ENCODE measurements at regions not wholly inside any gene's neighbourhood (a gene's known extent, or its start where the extent isn't known, plus 50 kb on each side); places are given as distances from the start of the nearest gene placed in this dataset.

GRCh38 chr17:83180264-83180995, 101.0 kb downstream of the METRNL start:
- CTCF ChIA-PET: no interaction called here
- Histone ChIP-seq H3K9me3 (ENCODE audit: control insufficient read depth in 1 of 2, insufficient read depth in 1 of 2, low read depth in 1 of 2, low read length in 2 of 2) (no peaks in the 10 kb centered on the region), H3K27me3 (ENCODE audit: insufficient read depth, low read length) (no peaks in the 10 kb centered on the region), H3K27ac (ENCODE audit: low read depth, low read length) (no peak overlapping the region), H3K9ac (ENCODE audit: low read length) (no peak overlapping the region), H3K4me2 (ENCODE audit: low read length) (no peak overlapping the region), H3K9me2 (ENCODE audit: insufficient read depth) (no peaks in the 10 kb centered on the region), H3K4me1 (ENCODE audit: control insufficient read depth in 1 of 2, insufficient read depth in 2 of 2, low read length in 2 of 2) (no peaks in the 10 kb centered on the region), H3K79me2 (ENCODE audit: insufficient read depth, low read length) (no peaks in the 10 kb centered on the region), H2AFZ (ENCODE audit: low read depth, low read length, poor library complexity, severe bottlenecking) (no peak overlapping the region), H4K20me1 (ENCODE audit: insufficient read depth) (no peaks in the 10 kb centered on the region), H3K4me3 (replicated peaks in 1 of 2; ENCODE audit: low read depth in 1 of 2, low read length in 2 of 2) (no peak overlapping the region), H3K36me3 (ENCODE audit: control insufficient read depth in 1 of 2, insufficient read depth in 2 of 2, low read length in 2 of 2) (no peaks in the 10 kb centered on the region)
- RAD21 ChIA-PET (ENCODE audit: low non-redundant PET in 1 of 2, low total read pairs in 2 of 2, uncharacterized antibody in 2 of 2, unreplicated experiment in 2 of 2): no interaction called here
- ATAC-seq (no peak; the same call in 1 of the 2 replicates), DNase-seq (ENCODE audit: low read depth, low spot score) (no peak)
- intact Hi-C loops (cut with micrococcal nuclease): no loop called here
- BruUV-seq (replicated peaks): no TSS peak
- no peak for TF ChIP-seq ZBTB33 (IDR thresholded peaks at IDR 0.05; ENCODE audit: extremely low read depth, insufficient replicate concordance, low read length)
- no peak for TF ChIP-seq FOSL1 (IDR thresholded peaks at IDR 0.05; ENCODE audit: low read depth)
- no peak for TF ChIP-seq TCF7L2 (IDR thresholded peaks at IDR 0.05; ENCODE audit: borderline replicate concordance, extremely low read depth, insufficient read depth, insufficient read length)
- POLR2A ChIA-PET: interaction anchor here (1.0 kb wide), 1 partner anchor 9 kb away, joined by 3 read pairs; no protein-coding TSS in a partner anchor

- H3K27ac ChIP-seq (ENCODE audit: low read depth, low read length): no peak overlapping the region
- H3K27me3 ChIP-seq (ENCODE audit: insufficient read depth, low read length): no peaks in the 10 kb centered on the region
- intact Hi-C loops (cut with micrococcal nuclease): no loop called here
- no peak overlapping the region for H2AFZ ChIP-seq (ENCODE audit: low read depth, low read length, poor library complexity, severe bottlenecking)
- H3K79me2 ChIP-seq (ENCODE audit: insufficient read depth, low read length): no peaks in the 10 kb centered on the region
- no peak overlapping the region for H3K9ac ChIP-seq (ENCODE audit: low read length)
- H3K9me3 ChIP-seq (ENCODE audit: control insufficient read depth in 1 of 2, insufficient read depth in 1 of 2, low read depth in 1 of 2, low read length in 2 of 2): no peaks in the 10 kb centered on the region
- no peak overlapping the region for H3K4me3 ChIP-seq (replicated peaks in 1 of 2; ENCODE audit: low read depth in 1 of 2, low read length in 2 of 2)
- H3K4me1 ChIP-seq (ENCODE audit: control insufficient read depth in 1 of 2, insufficient read depth in 2 of 2, low read length in 2 of 2): no peaks in the 10 kb centered on the region
- no peaks in the 10 kb centered on the region for H3K9me2 ChIP-seq (ENCODE audit: insufficient read depth)
- CTCF ChIA-PET: no interaction called here
- no peak for TF ChIP-seq ZNF274 (IDR thresholded peaks at IDR 0.05; ENCODE audit: low read depth, low read length)
- TF ChIP-seq ZFX (IDR thresholded peaks at IDR 0.05): no peak
- no peak for TF ChIP-seq MAX (IDR thresholded peaks at IDR 0.05)
- no peak for TF ChIP-seq FOSL1 (IDR thresholded peaks at IDR 0.05; ENCODE audit: low read depth)
- no peak for TF ChIP-seq REST (IDR thresholded peaks at IDR 0.05; ENCODE audit: low read depth)
- TF ChIP-seq EZH2phosphoT487 (IDR thresholded peaks at IDR 0.05; ENCODE audit: borderline replicate concordance): no peak
- no peak for TF ChIP-seq YY1 (IDR thresholded peaks at IDR 0.05; ENCODE audit: extremely low read depth, insufficient replicate concordance, low read depth, low read length)
- TF ChIP-seq SP1 (IDR thresholded peaks at IDR 0.05; ENCODE audit: low read depth): no peak
- no peak for TF ChIP-seq TCF7L2 (IDR thresholded peaks at IDR 0.05; ENCODE audit: borderline replicate concordance, extremely low read depth, insufficient read depth, insufficient read length)
- no peak for TF ChIP-seq CBX3 (IDR thresholded peaks at IDR 0.05; ENCODE audit: low read depth)
- TF ChIP-seq POLR2A (IDR thresholded peaks at IDR 0.05; ENCODE audit: borderline replicate concordance, extremely low read depth, insufficient read depth, insufficient read length): no peak
- TF ChIP-seq EGR1 (IDR thresholded peaks at IDR 0.05; ENCODE audit: low read depth): no peak
- H3K36me3 ChIP-seq (ENCODE audit: control insufficient read depth in 1 of 2, insufficient read depth in 2 of 2, low read length in 2 of 2): no peaks in the 10 kb centered on the region
- RAD21 ChIA-PET (ENCODE audit: low non-redundant PET in 1 of 2, low total read pairs in 2 of 2, uncharacterized antibody in 2 of 2, unreplicated experiment in 2 of 2): no interaction called here
- H3K4me2 ChIP-seq (ENCODE audit: low read length): no peak overlapping the region
- ATAC-seq: peak; percentile 60
- H4K20me1 ChIP-seq (ENCODE audit: insufficient read depth): no peaks in the 10 kb centered on the region
- BruUV-seq (replicated peaks): no TSS peak
- POLR2A ChIA-PET: no interaction called here
- DNase-seq (ENCODE audit: low read depth, low spot score): no peak
These were observed 101.6 kb downstream of the METRNL start for GRCh38 chr17:83180996-83181481.
